GM12874 (cell line): ENCODE measurements at regions not wholly inside any gene's neighbourhood (a gene's known extent, or its start where the extent isn't known, plus 50 kb on each side); places are given as distances from the start of the nearest gene placed in this dataset.

Experiments
- CTCF ChIP-seq: IDR thresholded peaks from 2 replicates; pipeline ENCODE4 v1.5.1; 2011; ENCODE audit warnings: low read depth, mild to moderate bottlenecking, control low read depth, low read length, moderate library complexity; ENCODE audit not compliant: insufficient read depth

- TF ChIP-seq CTCF, result no peak
These were observed 400.2 kb downstream of the CNTN3 start for GRCh38 chr3:74214286-74214685.

GRCh38 chr3:74210739-74211138 lies 403.7 kb downstream of the CNTN3 start:
- no peak for TF ChIP-seq CTCF

GRCh38 chr3:74200952-74201351 lies 413.5 kb downstream of the CNTN3 start:
- TF ChIP-seq CTCF, result no peak

GRCh38 chr3:74173090-74173489 lies 441.4 kb downstream of the CNTN3 start:
- no peak for TF ChIP-seq CTCF

- TF ChIP-seq CTCF, result no peak
These were observed 446.5 kb downstream of the CNTN3 start for GRCh38 chr3:74167926-74168325.

GRCh38 chr3:74165211-74165610 lies 449.2 kb downstream of the CNTN3 start:
- TF ChIP-seq CTCF, result no peak

- no peak for TF ChIP-seq CTCF
These were observed 465.0 kb downstream of the CNTN3 start for GRCh38 chr3:74149466-74149865.

- TF ChIP-seq CTCF, result no peak
These were observed 469.2 kb downstream of the CNTN3 start for GRCh38 chr3:74145277-74145676.
